GM12892 (cell line): ENCODE measurements at regions not wholly inside any gene's neighbourhood (a gene's known extent, or its start where the extent isn't known, plus 50 kb on each side); places are given as distances from the start of the nearest gene placed in this dataset.

Experiments used
- POLR2A ChIP-seq: IDR thresholded peaks from 2 replicates; pipeline ENCODE4 v1.6.1; 2011; ENCODE audit warnings: low read depth, low read length, control low read depth
- POLR2AphosphoS5 ChIP-seq: IDR thresholded peaks from 2 replicates; pipeline ENCODE4 v1.6.1; 2011; ENCODE audit warnings: low read depth, low read length, control low read depth
- TAF1 ChIP-seq: IDR thresholded peaks from 2 replicates; pipeline ENCODE4 v1.6.1; 2011; ENCODE audit warnings: low read depth, mild to moderate bottlenecking, control low read depth, low read length, borderline replicate concordance

DNA sequence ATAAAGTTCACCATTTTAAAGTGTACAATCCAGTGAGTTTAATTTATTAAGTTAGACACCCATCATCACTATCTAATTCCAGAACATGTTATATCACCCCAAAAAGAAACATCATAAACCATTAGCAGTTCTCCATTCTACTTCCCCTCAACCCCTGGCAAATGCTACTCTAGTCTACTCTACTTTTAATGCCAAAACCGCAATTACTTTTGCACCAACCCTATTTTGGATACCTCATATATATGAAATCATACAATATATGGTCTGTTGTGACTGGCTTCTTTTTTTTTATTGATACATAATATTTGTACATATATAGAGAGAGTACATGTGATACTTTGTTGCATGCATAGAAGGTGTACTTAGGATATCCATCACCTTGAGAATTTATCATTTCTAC is 190.5 kb upstream of the RARB start:
- no peak for TF ChIP-seq POLR2A
- no peak for TF ChIP-seq TAF1
- TF ChIP-seq POLR2AphosphoS5, result no peak
